IPS DF 6.9 (cell line): ENCODE measurements at regions not wholly inside any gene's neighbourhood (a gene's known extent, or its start where the extent isn't known, plus 50 kb on each side); places are given as distances from the start of the nearest gene placed in this dataset.
"Not testable (repeated sequence)": the region's sequence is repeated elsewhere in the genome, so short reads cannot be mapped to it uniquely, and the experiment has no call there.

Experiments
- DNase-seq: peaks from one replicate; pipeline ENCODE4 v3.0.0-alpha.2; 2013; ENCODE audit warnings: low read depth, low spot score
- H3K27ac ChIP-seq: one replicate; pipeline ENCODE4 v1.5.1; 2013; ENCODE audit warnings: low read length, control low read depth
- H3K27me3 ChIP-seq: 2 replicates; pipeline ENCODE4 v1.6.1; 2013; ENCODE audit warnings: mild to moderate bottlenecking, low read length; ENCODE audit not compliant: control insufficient read depth, insufficient read depth
- H3K36me3 ChIP-seq: 2 replicates; pipeline ENCODE4 v1.6.1; 2013; ENCODE audit warnings: low read length; ENCODE audit not compliant: control insufficient read depth, insufficient read depth
- H3K4me1 ChIP-seq: 2 replicates; pipeline ENCODE4 v1.6.1; 2013; ENCODE audit warnings: low read length; ENCODE audit not compliant: control insufficient read depth, insufficient read depth
- H3K4me3 ChIP-seq: 2 replicates; pipeline ENCODE4 v1.5.1; 2013; ENCODE audit warnings: mild to moderate bottlenecking, low read length
- H3K9me3 ChIP-seq: 2 replicates; pipeline ENCODE4 v1.6.1; 2013; ENCODE audit warnings: low read length, inconsistent platforms; ENCODE audit not compliant: control insufficient read depth, insufficient read depth
- WGBS: extraction: QIAGEN DNeasy Blood & Tissue Kit; methylation state at CpG from one replicate; pipeline ENCODE4 v1.1.7; 2013; ENCODE audit warnings: mixed read lengths, missing lambda C conversion rate; ENCODE audit not compliant: insufficient read length, insufficient coverage; 5-methylcytosine and 5-hydroxymethylcytosine counted together

- no CpG with 5 or more reads among the region's 19 CpGs for WGBS
- Histone ChIP-seq H3K27me3 (no peaks in the 10 kb centered on the region), H3K9me3 (no peaks in the 10 kb centered on the region)
These were observed 188.0 kb downstream of the RTP5 start for GRCh38 chr2:242057379-242058040.

GRCh38 chr2:242058116-242058680 is 188.7 kb downstream of the RTP5 start:
- Histone ChIP-seq H3K36me3 (no peaks in the 10 kb centered on the region), H3K4me1 (no peaks in the 10 kb centered on the region), H3K4me3 (no peak overlapping the region), H3K27me3 (no peaks in the 10 kb centered on the region), H3K27ac (no peak overlapping the region), H3K9me3 (no peaks in the 10 kb centered on the region; the same call in 1 of the 2 replicates)
- WGBS, result no CpG with 5 or more reads among the region's 11 CpGs
- no peak for DNase-seq

More at GRCh38 chr2:242057379-242058040, 188.0 kb downstream of the RTP5 start:
- Histone ChIP-seq H3K27ac (no peak overlapping the region), H3K4me1 (no peaks in the 10 kb centered on the region), H3K36me3 (no peaks in the 10 kb centered on the region), H3K4me3 (no peak overlapping the region)
- no peak for DNase-seq

- Histone ChIP-seq H3K9me3 (no peaks in the 10 kb centered on the region; the same call in 1 of the 2 replicates), H3K4me3 (no peak overlapping the region), H3K4me1 (peaks cover 5% of the 10 kb centered on the region), H3K27me3 (no peaks in the 10 kb centered on the region), H3K27ac (no peak overlapping the region), H3K36me3 (no peaks in the 10 kb centered on the region)
- WGBS, result no CpG with 5 or more reads among the region's 7 CpGs
- DNase-seq, result no peak
These were observed 190.0 kb downstream of the RTP5 start for GRCh38 chr2:242059566-242059965.

- WGBS, result no CpG with 5 or more reads among the region's 4 CpGs
- Histone ChIP-seq H3K4me3 (no peak overlapping the region), H3K36me3 (no peaks in the 10 kb centered on the region), H3K9me3 (no peaks in the 10 kb centered on the region; the same call in 1 of the 2 replicates), H3K4me1 (peaks cover 5% of the 10 kb centered on the region), H3K27me3 (no peaks in the 10 kb centered on the region), H3K27ac (no peak overlapping the region)
- no peak for DNase-seq
These were observed 190.8 kb downstream of the RTP5 start for GRCh38 chr2:242060212-242060835.

- not testable (repeated sequence) for H3K27me3 ChIP-seq, H3K4me3 ChIP-seq, H3K27ac ChIP-seq, DNase-seq, H3K36me3 ChIP-seq, H3K4me1 ChIP-seq, H3K9me3 ChIP-seq
- no CpG with 5 or more reads among the region's 17 CpGs for WGBS
These were observed 192.4 kb downstream of the RTP5 start for GRCh38 chr2:242061930-242062329.

GRCh38 chr2:242063436-242063835 is 193.9 kb downstream of the RTP5 start:
- peak overlapping the region; percentile 5 for H3K27ac ChIP-seq
- peak; percentile 33 for DNase-seq
- no peaks in the 10 kb centered on the region for H3K27me3 ChIP-seq
- peaks cover 5% of the 10 kb centered on the region for H3K4me1 ChIP-seq
- H3K36me3 ChIP-seq, result no peaks in the 10 kb centered on the region
- no CpG with 5 or more reads among the region's 2 CpGs for WGBS
- H3K9me3 ChIP-seq, result no peaks in the 10 kb centered on the region; the same call in 1 of the 2 replicates
- no peak overlapping the region for H3K4me3 ChIP-seq

- H3K36me3 ChIP-seq, result no peaks in the 10 kb centered on the region
- no peaks in the 10 kb centered on the region for H3K27me3 ChIP-seq
- H3K9me3 ChIP-seq, result no peaks in the 10 kb centered on the region; the same call in 1 of the 2 replicates
- no CpG with 5 or more reads among the region's 7 CpGs for WGBS
- peak overlapping the region; percentile 5 for H3K27ac ChIP-seq
- H3K4me3 ChIP-seq, result no peak overlapping the region
- DNase-seq, result no peak
- H3K4me1 ChIP-seq, result peaks cover 5% of the 10 kb centered on the region
These were observed 194.3 kb downstream of the RTP5 start for GRCh38 chr2:242063850-242064249.

GRCh38 chr2:242064364-242065250 is 195.1 kb downstream of the RTP5 start:
- H3K4me3 ChIP-seq, result no peak overlapping the region

GRCh38 chr2:242065426-242065825 is 195.9 kb downstream of the RTP5 start:
- Histone ChIP-seq H3K9me3 (no peaks in the 10 kb centered on the region; the same call in 1 of the 2 replicates), H3K4me1 (peaks cover 5% of the 10 kb centered on the region), H3K27me3 (no peaks in the 10 kb centered on the region), H3K27ac (no peak overlapping the region), H3K4me3 (no peak overlapping the region), H3K36me3 (no peaks in the 10 kb centered on the region)
- WGBS, result no CpG with 5 or more reads among the region's 11 CpGs
- DNase-seq, result no peak

More at GRCh38 chr2:242064364-242065250, 195.1 kb downstream of the RTP5 start:
- Histone ChIP-seq H3K4me1 (peaks cover 5% of the 10 kb centered on the region), H3K27ac (peak overlapping the region; percentile 2), H3K36me3 (no peaks in the 10 kb centered on the region), H3K9me3 (no peaks in the 10 kb centered on the region; the same call in 1 of the 2 replicates), H3K27me3 (no peaks in the 10 kb centered on the region)
- WGBS, result no CpG with 5 or more reads among the region's 19 CpGs
- DNase-seq, result no peak

GRCh38 chr2:242069018-242069417 is 199.5 kb downstream of the RTP5 start:
- Histone ChIP-seq H3K27ac (no peak overlapping the region), H3K4me1 (peaks cover 2% of the 10 kb centered on the region; the same call in 1 of the 2 replicates), H3K27me3 (no peaks in the 10 kb centered on the region), H3K4me3 (no peak overlapping the region), H3K9me3 (no peaks in the 10 kb centered on the region), H3K36me3 (no peaks in the 10 kb centered on the region)
- no CpG with 5 or more reads among the region's 7 CpGs for WGBS
- no peak for DNase-seq
